Ovary (tissue), 7 donors: ENCODE measurements at regions not wholly inside any gene's neighbourhood (a gene's known extent, or its start where the extent isn't known, plus 50 kb on each side); places are given as distances from the start of the nearest gene placed in this dataset.

Experiments
- DNase-seq, 5 donors: peaks; one replicate each; pipeline ENCODE4 v3.0.0-alpha.2; 2019 to 2020
- H3K27ac ChIP-seq, 2 donors: fragments of 200-600 bp; one replicate each; pipeline versions ENCODE4 v1.5.1 to v1.8.0; 2019 to 2022
- H3K27me3 ChIP-seq: fragments of 200-600 bp; one replicate; pipeline ENCODE4 v1.8.0; 2022
- H3K36me3 ChIP-seq: fragments of 200-600 bp; sonication (generic); one replicate; pipeline ENCODE4 v1.5.1; 2019
- H3K4me1 ChIP-seq: one replicate; pipeline ENCODE4 v1.8.1; 2013; ENCODE audit warnings: mild to moderate bottlenecking, moderate library complexity; ENCODE audit not compliant: insufficient read depth
- H3K4me3 ChIP-seq: fragments of 200-600 bp; sonication (generic); one replicate; pipeline ENCODE4 v1.5.1; 2017
- H3K9me3 ChIP-seq, 2 donors: fragments of 200-600 bp in 1 of 2; sonication (generic) in 1 of 2; one replicate each; pipeline versions ENCODE4 v1.5.1 to v1.8.1; 2013 to 2019; ENCODE audit warnings: mild to moderate bottlenecking in 1 of 2, moderate library complexity in 1 of 2
- EP300 ChIP-seq: sonication (generic); formaldehyde crosslinking; IDR thresholded peaks from one replicate; pipeline ENCODE4 v1.6.1; 2017; ENCODE audit warnings: antibody characterized with exemption
- POLR2A ChIP-seq: fragments of 450-650 bp; IDR thresholded peaks from one replicate; pipeline ENCODE4 v1.6.1; 2017; ENCODE audit warnings: antibody characterized with exemption, mild to moderate bottlenecking, moderate library complexity
- WGBS, 3 donors: extraction: QIAGEN DNeasy Blood & Tissue Kit in 1 of 3; methylation state at CpG; one replicate each; pipeline versions ENCODE4 v1.1.5 to v1.1.7; 2013 to 2017; 5-methylcytosine and 5-hydroxymethylcytosine counted together
- intact Hi-C, 4 donors: fragments of 100-400 bp; cut with DNase I; formaldehyde crosslinking; loops; one replicate each; pipeline versions ENCODE4 v1.11.0 to v1.15.1; 2022 to 2023
- TF ChIP-seq, protein P1 (sequence below), 3 donors: fragments of 450-650 bp in 2 of 3; fragments of 200-600 bp in 1 of 3; IDR thresholded peaks; one replicate each; pipeline versions ENCODE4 v1.5.1 to v1.8.0; 2016 to 2022; ENCODE audit warnings: antibody characterized with exemption in 3 of 3, mild to moderate bottlenecking in 1 of 3
- donor health status: DM: no; HTN: no; CAD: no; lungs with moderate emphysema.
- donor health status: DM: no; HTN: no; CAD: no.
- donor health status: Bipolar disorder and iron deficiency.
- donor health status: DM: no; HTN: no; CAD: no.
- donor health status: DM: yes; HTN: yes; CAD: no.

DNA sequence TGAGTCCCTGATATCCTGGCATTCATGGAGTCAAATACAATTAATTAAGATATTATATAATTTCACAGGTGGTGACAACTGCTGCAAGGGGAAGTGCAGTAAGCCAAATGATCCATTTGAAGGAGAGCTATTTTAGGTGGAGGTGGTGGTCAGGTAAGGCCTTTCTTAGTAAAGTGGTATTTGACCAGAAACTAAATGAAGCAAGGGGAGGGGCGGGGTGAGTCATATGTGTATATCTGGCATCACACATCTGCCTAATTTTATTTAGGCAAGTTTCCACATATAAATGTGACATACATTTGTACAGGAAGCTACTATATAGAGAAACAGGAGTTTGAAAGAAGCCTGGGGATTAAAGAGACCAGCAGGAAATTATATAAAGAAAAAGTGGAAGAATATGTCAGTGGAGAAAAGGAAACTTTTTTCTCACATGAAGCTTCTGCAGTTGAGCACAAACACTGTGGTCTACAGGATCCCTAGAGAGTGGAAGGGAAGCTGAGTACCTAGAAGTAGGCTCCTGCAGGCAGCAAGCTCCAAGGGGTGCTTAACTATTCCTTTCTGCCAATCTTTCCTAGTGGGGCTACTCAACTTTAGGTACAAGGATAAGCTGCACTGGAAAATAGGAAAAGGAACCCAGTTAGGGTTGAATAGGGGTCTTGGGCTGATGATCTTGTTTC is 99.6 kb downstream of the OGFRL1 start:
- no peak overlapping the region for H3K4me3 ChIP-seq
- no peaks in the 10 kb centered on the region for H3K9me3 ChIP-seq
- TF ChIP-seq, protein P1, sequence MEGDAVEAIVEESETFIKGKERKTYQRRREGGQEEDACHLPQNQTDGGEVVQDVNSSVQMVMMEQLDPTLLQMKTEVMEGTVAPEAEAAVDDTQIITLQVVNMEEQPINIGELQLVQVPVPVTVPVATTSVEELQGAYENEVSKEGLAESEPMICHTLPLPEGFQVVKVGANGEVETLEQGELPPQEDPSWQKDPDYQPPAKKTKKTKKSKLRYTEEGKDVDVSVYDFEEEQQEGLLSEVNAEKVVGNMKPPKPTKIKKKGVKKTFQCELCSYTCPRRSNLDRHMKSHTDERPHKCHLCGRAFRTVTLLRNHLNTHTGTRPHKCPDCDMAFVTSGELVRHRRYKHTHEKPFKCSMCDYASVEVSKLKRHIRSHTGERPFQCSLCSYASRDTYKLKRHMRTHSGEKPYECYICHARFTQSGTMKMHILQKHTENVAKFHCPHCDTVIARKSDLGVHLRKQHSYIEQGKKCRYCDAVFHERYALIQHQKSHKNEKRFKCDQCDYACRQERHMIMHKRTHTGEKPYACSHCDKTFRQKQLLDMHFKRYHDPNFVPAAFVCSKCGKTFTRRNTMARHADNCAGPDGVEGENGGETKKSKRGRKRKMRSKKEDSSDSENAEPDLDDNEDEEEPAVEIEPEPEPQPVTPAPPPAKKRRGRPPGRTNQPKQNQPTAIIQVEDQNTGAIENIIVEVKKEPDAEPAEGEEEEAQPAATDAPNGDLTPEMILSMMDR (IDR thresholded peaks at IDR 0.05), result no peak
- TF ChIP-seq EP300 (no peak), POLR2A (no peak)
- intact Hi-C loops, result loop anchor here in 2 of 4 donors (5.0 to 10.0 kb wide), 2 partner anchors 119 to 127 kb away; no protein-coding TSS in a partner anchor
- H3K27me3 ChIP-seq, result no peaks in the 10 kb centered on the region
- no peak overlapping the region for H3K27ac ChIP-seq
- DNase-seq, result no peak
- H3K4me1 ChIP-seq, result no peaks in the 10 kb centered on the region
- no peaks in the 10 kb centered on the region for H3K36me3 ChIP-seq
- WGBS, 3 donors, result 94 to 97% (median 95%) methylated on average over 1 of the region's 1 CpG

DNA sequence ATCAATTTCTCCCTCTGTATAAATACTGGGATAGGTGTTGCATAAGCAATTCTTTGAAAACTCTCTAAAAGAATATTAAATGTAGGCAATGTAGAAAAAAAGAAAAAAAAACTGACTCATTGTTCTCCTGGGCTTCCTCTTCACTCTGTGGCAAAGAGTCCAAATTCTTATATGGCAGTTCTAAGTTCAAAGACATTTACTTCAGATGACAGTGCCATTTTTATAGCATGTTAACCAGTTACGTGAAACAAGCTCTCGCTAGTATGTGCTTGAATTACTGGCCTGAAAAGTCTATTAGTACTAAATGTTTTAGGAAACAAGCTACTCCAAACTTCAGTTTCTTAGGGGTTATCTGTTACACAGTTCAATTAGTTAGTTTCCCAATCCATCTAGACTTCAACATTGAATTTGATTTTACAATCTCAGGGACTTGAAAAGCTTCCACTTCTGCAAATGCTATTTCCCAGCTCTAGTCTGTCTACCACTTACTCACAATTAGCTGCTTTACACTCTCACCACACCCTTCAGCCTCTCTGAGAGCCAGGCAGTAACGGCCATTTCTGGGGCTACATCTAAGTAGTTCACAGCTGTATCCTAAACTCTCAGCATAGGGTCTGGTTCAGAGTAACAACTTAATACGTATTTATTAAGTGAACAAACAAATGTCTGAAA is 100.4 kb downstream of the OGFRL1 start:
- DNase-seq, result no peak
- intact Hi-C loops, result loop anchor here in 2 of 4 donors (5.0 to 10.0 kb wide), 2 partner anchors 118 to 126 kb away; no protein-coding TSS in a partner anchor
- no peak for TF ChIP-seq EP300
- TF ChIP-seq POLR2A, result no peak
- TF ChIP-seq, protein P1 (IDR thresholded peaks at IDR 0.05), result no peak
- H3K36me3 ChIP-seq, result no peaks in the 10 kb centered on the region
- no peaks in the 10 kb centered on the region for H3K4me1 ChIP-seq
- H3K27me3 ChIP-seq, result no peaks in the 10 kb centered on the region
- no peak overlapping the region for H3K4me3 ChIP-seq
- H3K9me3 ChIP-seq, result no peaks in the 10 kb centered on the region
- 71 to 72% (median 72%) methylated on average over 4 of the region's 4 CpGs for WGBS, 3 donors
- H3K27ac ChIP-seq, result no peak overlapping the region

DNA sequence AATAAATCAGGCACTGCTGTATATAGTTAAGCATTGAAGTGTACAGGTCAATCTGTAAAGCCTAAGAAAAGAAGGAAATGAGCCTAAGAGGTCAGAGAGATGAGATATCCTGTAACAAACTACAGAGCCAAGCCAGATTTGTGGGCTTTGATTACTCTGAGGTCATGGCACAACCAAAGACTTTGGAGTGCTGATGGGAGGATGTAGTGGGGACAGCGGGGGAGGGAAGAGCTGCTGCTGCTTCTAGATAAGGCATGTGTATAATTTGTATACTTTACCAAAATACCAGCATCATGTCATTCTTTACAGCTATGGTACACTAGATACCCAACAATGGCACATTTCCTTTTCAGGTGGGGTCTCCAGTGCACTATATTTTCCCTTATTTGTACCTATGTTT is 102.5 kb downstream of the OGFRL1 start:
- Histone ChIP-seq H3K9me3 (no peaks in the 10 kb centered on the region), H3K4me1 (peaks cover 4% of the 10 kb centered on the region), H3K27ac (no peak overlapping the region), H3K4me3 (no peak overlapping the region), H3K27me3 (no peaks in the 10 kb centered on the region), H3K36me3 (no peaks in the 10 kb centered on the region)
- no peak for TF ChIP-seq POLR2A
- TF ChIP-seq, protein P1 (IDR thresholded peaks at IDR 0.05), result no peak
- no peak for TF ChIP-seq EP300
- intact Hi-C loops, result no loop called here
- 83 to 100% (median 85%) methylated on average over 1 of the region's 1 CpG for WGBS, 3 donors
- no peak for DNase-seq

DNA sequence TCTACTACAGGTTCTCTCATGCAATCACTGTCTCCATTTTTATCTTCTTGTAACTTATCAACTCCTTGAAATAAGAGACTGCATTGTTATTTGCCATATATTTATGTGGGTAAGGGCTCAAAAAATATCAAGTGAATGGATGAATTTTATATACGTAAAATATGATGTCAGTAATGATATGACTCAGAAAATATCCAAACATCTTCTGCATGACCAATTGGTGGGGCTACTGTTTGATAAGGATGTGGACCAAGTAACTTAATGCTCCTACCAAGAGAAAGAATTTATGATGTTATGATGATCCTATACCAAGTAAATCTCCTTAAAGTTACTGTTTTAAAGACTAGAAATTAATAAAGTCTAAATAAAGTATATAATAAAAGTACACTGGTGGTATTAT is 103.7 kb downstream of the OGFRL1 start:
- TF ChIP-seq POLR2A, result no peak
- TF ChIP-seq, protein P1 (IDR thresholded peaks at IDR 0.05), result no peak
- TF ChIP-seq EP300, result no peak
- WGBS, 3 donors, result 91 to 98% (median 95%) methylated on average over 1 of the region's 1 CpG
- intact Hi-C loops, result no loop called here
- H3K36me3 ChIP-seq, result no peaks in the 10 kb centered on the region
- H3K4me1 ChIP-seq, result peaks cover 4% of the 10 kb centered on the region
- H3K9me3 ChIP-seq, result no peaks in the 10 kb centered on the region
- DNase-seq, result no peak
- H3K27me3 ChIP-seq, result no peaks in the 10 kb centered on the region
- H3K27ac ChIP-seq, result no peak overlapping the region
- no peak overlapping the region for H3K4me3 ChIP-seq
